ENCODE measurements at regions not wholly inside any gene's neighbourhood (a gene's known extent, or its start where the extent isn't known, plus 50 kb on each side); places are given as distances from the start of the nearest gene placed in this dataset.

- TF ChIP-seq, protein P1, sequence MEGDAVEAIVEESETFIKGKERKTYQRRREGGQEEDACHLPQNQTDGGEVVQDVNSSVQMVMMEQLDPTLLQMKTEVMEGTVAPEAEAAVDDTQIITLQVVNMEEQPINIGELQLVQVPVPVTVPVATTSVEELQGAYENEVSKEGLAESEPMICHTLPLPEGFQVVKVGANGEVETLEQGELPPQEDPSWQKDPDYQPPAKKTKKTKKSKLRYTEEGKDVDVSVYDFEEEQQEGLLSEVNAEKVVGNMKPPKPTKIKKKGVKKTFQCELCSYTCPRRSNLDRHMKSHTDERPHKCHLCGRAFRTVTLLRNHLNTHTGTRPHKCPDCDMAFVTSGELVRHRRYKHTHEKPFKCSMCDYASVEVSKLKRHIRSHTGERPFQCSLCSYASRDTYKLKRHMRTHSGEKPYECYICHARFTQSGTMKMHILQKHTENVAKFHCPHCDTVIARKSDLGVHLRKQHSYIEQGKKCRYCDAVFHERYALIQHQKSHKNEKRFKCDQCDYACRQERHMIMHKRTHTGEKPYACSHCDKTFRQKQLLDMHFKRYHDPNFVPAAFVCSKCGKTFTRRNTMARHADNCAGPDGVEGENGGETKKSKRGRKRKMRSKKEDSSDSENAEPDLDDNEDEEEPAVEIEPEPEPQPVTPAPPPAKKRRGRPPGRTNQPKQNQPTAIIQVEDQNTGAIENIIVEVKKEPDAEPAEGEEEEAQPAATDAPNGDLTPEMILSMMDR (IDR thresholded peaks at IDR 0.05), result no peak
- TF ChIP-seq EZH2 (IDR thresholded peaks at IDR 0.05; ENCODE audit: borderline replicate concordance, insufficient read depth, low read depth, low read length, poor library complexity, severe bottlenecking), result no peak
Observed at GRCh38 chr22:48631288-48631863, 1196.3 kb downstream of the BRD1 start.
